Neural progenitor cell (in vitro differentiated cells): ENCODE measurements at regions not wholly inside any gene's neighbourhood (a gene's known extent, or its start where the extent isn't known, plus 50 kb on each side); places are given as distances from the start of the nearest gene placed in this dataset.

Source experiments
- DNase-seq: peaks from one replicate; pipeline ENCODE4 v3.0.0-alpha.2; 2016; ENCODE audit warnings: low spot score
- H2AFZ ChIP-seq: fragments of 200-600 bp; sonication (generic); replicated peaks from 2 replicates; pipeline ENCODE4 v1.6.1; 2016; ENCODE audit warnings: antibody characterized with exemption
- H3F3A ChIP-seq: fragments of 200-600 bp; sonication (generic); 2 replicates; pipeline ENCODE4 v1.6.1; 2016; ENCODE audit warnings: antibody characterized with exemption, low read depth
- H3K27ac ChIP-seq: fragments of 200-600 bp; sonication (generic); 2 replicates; pipeline ENCODE4 v1.5.1; 2016; ENCODE audit warnings: mild to moderate bottlenecking
- H3K27me3 ChIP-seq: fragments of 200-600 bp; sonication (generic); 2 replicates; pipeline ENCODE4 v1.6.1; 2016; ENCODE audit warnings: mild to moderate bottlenecking, moderate library complexity
- H3K36me3 ChIP-seq: fragments of 200-600 bp; sonication (generic); 2 replicates; pipeline ENCODE4 v1.5.1; 2016
- H3K4me1 ChIP-seq: fragments of 200-600 bp; sonication (generic); 2 replicates; pipeline ENCODE4 v1.6.1; 2016; ENCODE audit warnings: mixed run types
- H3K4me2 ChIP-seq: fragments of 200-600 bp; sonication (generic); 2 replicates; pipeline ENCODE4 v1.6.1; 2016
- H3K4me3 ChIP-seq: fragments of 200-600 bp; sonication (generic); 2 replicates; pipeline ENCODE4 v1.5.1; 2016
- H3K79me2 ChIP-seq: fragments of 200-600 bp; sonication (generic); 2 replicates; pipeline ENCODE4 v1.6.1; 2016; ENCODE audit warnings: low read depth
- H3K9ac ChIP-seq: fragments of 200-600 bp; sonication (generic); 2 replicates; pipeline ENCODE4 v1.6.1; 2016
- H3K9me3 ChIP-seq: fragments of 200-600 bp; sonication (generic); 2 replicates; pipeline ENCODE4 v1.5.1; 2016; ENCODE audit warnings: low read depth
- H4K20me1 ChIP-seq: fragments of 200-600 bp; sonication (generic); 2 replicates; pipeline ENCODE4 v1.6.1; 2016; ENCODE audit warnings: low read depth
- H3K27ac Mint-ChIP-seq: 3 replicates; pipeline ENCODE4 v1.8.0; 2021; ENCODE audit warnings: mixed read lengths
- H3K27me3 Mint-ChIP-seq: 2 replicates; pipeline ENCODE4 v1.8.0; 2022; ENCODE audit warnings: low read depth, mild to moderate bottlenecking, inconsistent platforms, moderate library complexity, mixed read lengths; ENCODE audit not compliant: insufficient read depth
- H3K36me3 Mint-ChIP-seq: 3 replicates; pipeline ENCODE4 v1.8.0; 2021; ENCODE audit warnings: mixed read lengths
- H3K4me1 Mint-ChIP-seq: 3 replicates; pipeline ENCODE4 v1.8.0; 2021; ENCODE audit warnings: mixed read lengths
- H3K4me3 Mint-ChIP-seq: 3 replicates; pipeline ENCODE4 v1.8.0; 2021; ENCODE audit warnings: mild to moderate bottlenecking, moderate library complexity, mixed read lengths
- H3K9me3 Mint-ChIP-seq: 3 replicates; pipeline ENCODE4 v1.8.0; 2020; ENCODE audit warnings: mixed read lengths
- CTCF ChIP-seq: fragments of 200-600 bp; sonication (generic); IDR thresholded peaks from 2 replicates; pipeline ENCODE4 v1.5.1; 2017; ENCODE audit warnings: antibody characterized with exemption, mild to moderate bottlenecking
- EZH2 ChIP-seq: fragments of 200-600 bp; sonication (generic); IDR thresholded peaks from 2 replicates; pipeline ENCODE4 v1.6.1; 2017; ENCODE audit warnings: antibody characterized with exemption, mild to moderate bottlenecking, moderate library complexity
- EZH2phosphoT487 ChIP-seq: fragments of 200-600 bp; sonication (generic); IDR thresholded peaks from 2 replicates; pipeline ENCODE4 v1.6.1; 2017; ENCODE audit warnings: antibody characterized with exemption

GRCh38 chr5:56457887-56458812 is 225.0 kb upstream of the ANKRD55 start:
- Histone ChIP-seq H3K4me1 (peaks cover 5% of the 10 kb centered on the region), H3K27ac (no peak overlapping the region), H2AFZ (peak overlapping the region; percentile 1), H3K9ac (no peak overlapping the region), H3K36me3 (no peaks in the 10 kb centered on the region), H3K9me3 (no peaks in the 10 kb centered on the region), H3K27me3 (no peaks in the 10 kb centered on the region), H3F3A (no peaks in the 10 kb centered on the region), H3K4me3 (no peak overlapping the region), H3K79me2 (no peaks in the 10 kb centered on the region), H4K20me1 (no peaks in the 10 kb centered on the region), H3K4me2 (no peak overlapping the region)
- TF ChIP-seq CTCF: no peak
- TF ChIP-seq EZH2: no peak
- Mint-ChIP-seq H3K9me3 (no peaks in the 10 kb centered on the region), H3K27me3 (no peaks in the 10 kb centered on the region), H3K27ac (no peak overlapping the region), H3K4me1 (no peaks in the 10 kb centered on the region), H3K36me3 (no peaks in the 10 kb centered on the region), H3K4me3 (no peak overlapping the region)
- no peak for DNase-seq

GRCh38 chr5:56456002-56456401 is 222.9 kb upstream of the ANKRD55 start:
- Histone ChIP-seq H3K9ac (no peak overlapping the region), H3K27ac (no peak overlapping the region), H2AFZ (no peak overlapping the region), H3K4me3 (no peak overlapping the region), H3K4me2 (no peak overlapping the region), H3K36me3 (no peaks in the 10 kb centered on the region), H3F3A (no peaks in the 10 kb centered on the region), H3K4me1 (peaks cover 5% of the 10 kb centered on the region), H3K79me2 (no peaks in the 10 kb centered on the region), H3K9me3 (no peaks in the 10 kb centered on the region), H3K27me3 (no peaks in the 10 kb centered on the region), H4K20me1 (no peaks in the 10 kb centered on the region)
- H3K27me3 Mint-ChIP-seq: no peaks in the 10 kb centered on the region
- H3K27ac Mint-ChIP-seq: no peak overlapping the region
- no peaks in the 10 kb centered on the region for H3K36me3 Mint-ChIP-seq
- H3K9me3 Mint-ChIP-seq: no peaks in the 10 kb centered on the region
- no peak overlapping the region for H3K4me3 Mint-ChIP-seq
- no peaks in the 10 kb centered on the region for H3K4me1 Mint-ChIP-seq
- no peak for TF ChIP-seq CTCF
- no peak for TF ChIP-seq EZH2
- TF ChIP-seq EZH2phosphoT487: no peak
- DNase-seq: no peak

GRCh38 chr5:56455417-56455816 is 222.3 kb upstream of the ANKRD55 start:
- H3K36me3 ChIP-seq: no peaks in the 10 kb centered on the region

More at GRCh38 chr5:56455417-56455816, 222.3 kb upstream of the ANKRD55 start:
- H3K9me3 ChIP-seq: no peaks in the 10 kb centered on the region
- DNase-seq: no peak
- H3F3A ChIP-seq: no peaks in the 10 kb centered on the region
- no peaks in the 10 kb centered on the region for H3K79me2 ChIP-seq
- H3K4me3 Mint-ChIP-seq: no peak overlapping the region
- no peaks in the 10 kb centered on the region for H3K4me1 Mint-ChIP-seq
- no peaks in the 10 kb centered on the region for H3K9me3 Mint-ChIP-seq
- H3K27ac ChIP-seq: no peak overlapping the region
- H3K27me3 Mint-ChIP-seq: no peaks in the 10 kb centered on the region
- H3K27ac Mint-ChIP-seq: no peak overlapping the region
- H3K4me1 ChIP-seq: peaks cover 5% of the 10 kb centered on the region
- no peak overlapping the region for H3K4me3 ChIP-seq
- H3K4me2 ChIP-seq: no peak overlapping the region
- H3K36me3 Mint-ChIP-seq: no peaks in the 10 kb centered on the region
- no peaks in the 10 kb centered on the region for H3K27me3 ChIP-seq
- no peak overlapping the region for H2AFZ ChIP-seq
- TF ChIP-seq EZH2phosphoT487 (no peak), CTCF (no peak), EZH2 (no peak)
- H4K20me1 ChIP-seq: no peaks in the 10 kb centered on the region
- H3K9ac ChIP-seq: no peak overlapping the region
